SK-N-SH (cell line): ENCODE measurements at regions not wholly inside any gene's neighbourhood (a gene's known extent, or its start where the extent isn't known, plus 50 kb on each side); places are given as distances from the start of the nearest gene placed in this dataset.
A peak's percentile ranks its signal among the peaks of the same experiment; 100 is the strongest.

ENCODE experiments used
- CTCF ChIA-PET: fragments of 300-600, 350-600 bp; formaldehyde crosslinking; extraction: SDS; loops from one replicate; lab custom pipeline; 2021; lab: Yijun Ruan, JAX
- POLR2A ChIA-PET: fragments of 350-600 bp; sonication (Branson Sonifier 250); formaldehyde crosslinking; extraction: SDS; loops from one replicate; lab custom pipeline; 2020; ENCODE audit warnings: antibody characterized with exemption, inconsistent platforms; lab: Yijun Ruan, JAX
- DNase-seq: peaks from one replicate; pipeline ENCODE4 v3.0.0; 2012
- H2AFZ ChIP-seq: fragments of 200-600 bp; sonication (generic); 2 replicates; pipeline ENCODE4 v1.8.1; 2016; ENCODE audit warnings: antibody characterized with exemption, mild to moderate bottlenecking, low read depth
- H3F3A ChIP-seq: fragments of 200-600 bp; sonication (generic); replicated peaks from 2 replicates; pipeline ENCODE3; 2016; ENCODE audit warnings: antibody characterized with exemption, mild to moderate bottlenecking; ENCODE audit not compliant: insufficient read depth
- H3K27ac ChIP-seq, 2 experiments: fragments of 200-500 bp in 1 of 2; fragments of 200-600 bp in 1 of 2; sonication (Bioruptor generic) in 1 of 2; sonication (generic), shearing (Covaris generic) in 1 of 2; 2 replicates each; pipeline versions ENCODE4 v1.5.1 to v1.6.1; 2014 to 2016; ENCODE audit warnings: low read depth in 2 of 2, inconsistent platforms in 1 of 2, low read length in 1 of 2, mild to moderate bottlenecking in 1 of 2, mixed read lengths in 1 of 2
- H3K27me3 ChIP-seq: fragments of 200-600 bp; sonication (generic), shearing (Covaris generic); 2 replicates; pipeline ENCODE4 v1.6.1; 2016; ENCODE audit warnings: mixed run types; ENCODE audit not compliant: insufficient read depth
- H3K36me3 ChIP-seq, 2 experiments: fragments of 200-500 bp in 1 of 2; fragments of 200-600 bp in 1 of 2; sonication (Bioruptor generic) in 1 of 2; sonication (generic) in 1 of 2; replicated peaks in 1 of 2; 2 replicates each; pipeline versions ENCODE3 to v1.5.1; 2014 to 2016; ENCODE audit warnings: low read length in 1 of 2, mild to moderate bottlenecking in 1 of 2; ENCODE audit not compliant: insufficient read depth in 2 of 2, control insufficient read depth in 1 of 2
- H3K4me1 ChIP-seq, 2 experiments: fragments of 200-500 bp in 1 of 2; fragments of 200-600 bp in 1 of 2; sonication (Bioruptor generic) in 1 of 2; sonication (generic), shearing (Covaris generic) in 1 of 2; 2 replicates each; pipeline versions ENCODE4 v1.5.1 to v1.6.1; 2014 to 2016; ENCODE audit warnings: low read depth in 1 of 2, low read length in 1 of 2, mixed run types in 1 of 2; ENCODE audit not compliant: insufficient read depth in 2 of 2, control insufficient read depth in 1 of 2
- H3K4me2 ChIP-seq: fragments of 200-600 bp; sonication (generic), shearing (Covaris generic); 2 replicates; pipeline ENCODE4 v1.6.1; 2017; ENCODE audit warnings: mixed run types
- H3K4me3 ChIP-seq, 2 experiments: fragments of 200-500 bp in 1 of 2; fragments of 200-600 bp in 1 of 2; sonication (Bioruptor generic) in 1 of 2; sonication (generic), shearing (Covaris generic) in 1 of 2; 2 replicates each; pipeline versions ENCODE4 v1.5.1 to v1.8.1; 2014 to 2016; ENCODE audit warnings: low read depth in 2 of 2, inconsistent platforms in 1 of 2, low read length in 1 of 2, mild to moderate bottlenecking in 1 of 2, mixed read lengths in 1 of 2, moderate library complexity in 1 of 2
- H3K79me2 ChIP-seq: fragments of 200-600 bp; sonication (generic); 2 replicates; pipeline ENCODE4 v1.8.1; 2017; ENCODE audit warnings: mild to moderate bottlenecking; ENCODE audit not compliant: insufficient read depth
- H3K9ac ChIP-seq: fragments of 200-600 bp; sonication (generic); 2 replicates; pipeline ENCODE4 v1.6.1; 2017; ENCODE audit warnings: mixed run types
- H3K9me2 ChIP-seq: fragments of 200-600 bp; sonication (generic); 2 replicates; pipeline ENCODE4 v1.6.1; 2017; ENCODE audit warnings: mixed run types
- H3K9me3 ChIP-seq: fragments of 200-600 bp; sonication (generic); 2 replicates; pipeline ENCODE4 v1.6.1; 2017; ENCODE audit warnings: mixed run types, mild to moderate bottlenecking, moderate library complexity
- H4K20me1 ChIP-seq: fragments of 200-600 bp; sonication (generic); 2 replicates; pipeline ENCODE4 v1.6.1; 2017; ENCODE audit warnings: mild to moderate bottlenecking, mixed run types; ENCODE audit not compliant: insufficient read depth
- CHD2 ChIP-seq: fragments of 150-350 bp; IDR thresholded peaks from 2 replicates; pipeline ENCODE4 v1.6.1; 2018; ENCODE audit warnings: low read length; ENCODE audit not compliant: partially characterized antibody
- EP300 ChIP-seq, 2 experiments: IDR thresholded peaks; 2 replicates each; pipeline versions ENCODE4 v1.4.0 to v1.6.1; 2012; ENCODE audit warnings: borderline replicate concordance in 1 of 2, low read depth in 1 of 2, low read length in 1 of 2
- FOSL2 ChIP-seq: IDR thresholded peaks from 2 replicates; pipeline ENCODE4 v1.4.0; 2012; ENCODE audit warnings: low read depth, mild to moderate bottlenecking, moderate library complexity, borderline replicate concordance
- GABPA ChIP-seq: IDR thresholded peaks from 2 replicates; pipeline ENCODE4 v1.4.0; 2012; ENCODE audit warnings: low read depth, mild to moderate bottlenecking
- GATA2 ChIP-seq: sonication (generic); formaldehyde crosslinking; IDR thresholded peaks from 2 replicates; pipeline ENCODE4 v1.5.0; 2020; ENCODE audit warnings: mild to moderate bottlenecking, missing genetic modification reagents
- MAX ChIP-seq: IDR thresholded peaks from 2 replicates; pipeline ENCODE4 v1.4.0; 2012; ENCODE audit warnings: low read depth
- MXI1 ChIP-seq: IDR thresholded peaks from 2 replicates; pipeline ENCODE4 v1.6.1; 2012; ENCODE audit warnings: mild to moderate bottlenecking, low read depth, low read length, improper control_type of control experiment
- NRF1 ChIP-seq: IDR thresholded peaks from 2 replicates; pipeline ENCODE4 v1.6.1; 2012; ENCODE audit warnings: low read depth, mild to moderate bottlenecking, low read length
- POLR2AphosphoS5 ChIP-seq: IDR thresholded peaks from 2 replicates; pipeline ENCODE4 v1.6.1; 2012; ENCODE audit warnings: low read depth, low read length
- RAD21 ChIP-seq: IDR thresholded peaks from 2 replicates; pipeline ENCODE4 v1.6.1; 2012; ENCODE audit warnings: mild to moderate bottlenecking, low read length
- RCOR1 ChIP-seq: fragments of 150-350 bp; IDR thresholded peaks from 2 replicates; pipeline ENCODE4 v1.6.1; 2017; ENCODE audit warnings: antibody characterized with exemption, low read length
- RFX5 ChIP-seq: IDR thresholded peaks from 2 replicates; pipeline ENCODE4 v1.6.1; 2012; ENCODE audit warnings: mild to moderate bottlenecking, improper control_type of control experiment, low read length
- RXRA ChIP-seq: IDR thresholded peaks from 2 replicates; pipeline ENCODE4 v1.4.0; 2012; ENCODE audit warnings: low read depth, mild to moderate bottlenecking, borderline replicate concordance
- TAF1 ChIP-seq: IDR thresholded peaks from 2 replicates; pipeline ENCODE4 v1.6.1; 2012; ENCODE audit warnings: low read depth, mild to moderate bottlenecking, low read length, moderate library complexity, borderline replicate concordance
- TCF12 ChIP-seq: IDR thresholded peaks from 2 replicates; pipeline ENCODE4 v1.4.0; 2012
- USF1 ChIP-seq: IDR thresholded peaks from 2 replicates; pipeline ENCODE4 v1.4.0; 2012; ENCODE audit warnings: low read depth, borderline replicate concordance
- YY1 ChIP-seq: IDR thresholded peaks from 2 replicates; pipeline ENCODE4 v1.4.0; 2012; ENCODE audit warnings: low read depth, mild to moderate bottlenecking
- ZBTB33 ChIP-seq: IDR thresholded peaks from 2 replicates; pipeline ENCODE4 v1.4.0; 2012; ENCODE audit warnings: low read depth, borderline replicate concordance
- WGBS: methylation state at CpG from one replicate; pipeline ENCODE4 v1.1.6; 2017; ENCODE audit warnings: low lambda C conversion rate; 5-methylcytosine and 5-hydroxymethylcytosine counted together
- TF ChIP-seq, protein P1 (sequence below): fragments of 200-600 bp; sonication (generic); IDR thresholded peaks from 2 replicates; pipeline ENCODE4 v1.6.1; 2017; ENCODE audit warnings: antibody characterized with exemption, mild to moderate bottlenecking, moderate library complexity
- TF ChIP-seq, protein P2 (sequence below): fragments of 150-350 bp; IDR thresholded peaks from 2 replicates; pipeline ENCODE4 v1.6.1; 2016; ENCODE audit warnings: mild to moderate bottlenecking, low read depth, low read length

- no peaks in the 10 kb centered on the region for H3K79me2 ChIP-seq
- no peaks in the 10 kb centered on the region; a peak in 1 of 4 replicates for H3K4me1 ChIP-seq
- no peaks in the 10 kb centered on the region for H3K9me2 ChIP-seq
- H3K9ac ChIP-seq: no peak overlapping the region
- TF ChIP-seq CHD2 (no peak), EP300 (IDR thresholded peaks at IDR 0.05; ENCODE audit: borderline replicate concordance in 1 of 2, low read depth in 1 of 2, low read length in 1 of 2) (no peak), TCF12 (no peak), MXI1 (no peak), RCOR1 (no peak), GATA2 (CRISPR knock-in tag) (no peak), YY1 (no peak), TAF1 (no peak), USF1 (no peak)
- TF ChIP-seq, protein P1, sequence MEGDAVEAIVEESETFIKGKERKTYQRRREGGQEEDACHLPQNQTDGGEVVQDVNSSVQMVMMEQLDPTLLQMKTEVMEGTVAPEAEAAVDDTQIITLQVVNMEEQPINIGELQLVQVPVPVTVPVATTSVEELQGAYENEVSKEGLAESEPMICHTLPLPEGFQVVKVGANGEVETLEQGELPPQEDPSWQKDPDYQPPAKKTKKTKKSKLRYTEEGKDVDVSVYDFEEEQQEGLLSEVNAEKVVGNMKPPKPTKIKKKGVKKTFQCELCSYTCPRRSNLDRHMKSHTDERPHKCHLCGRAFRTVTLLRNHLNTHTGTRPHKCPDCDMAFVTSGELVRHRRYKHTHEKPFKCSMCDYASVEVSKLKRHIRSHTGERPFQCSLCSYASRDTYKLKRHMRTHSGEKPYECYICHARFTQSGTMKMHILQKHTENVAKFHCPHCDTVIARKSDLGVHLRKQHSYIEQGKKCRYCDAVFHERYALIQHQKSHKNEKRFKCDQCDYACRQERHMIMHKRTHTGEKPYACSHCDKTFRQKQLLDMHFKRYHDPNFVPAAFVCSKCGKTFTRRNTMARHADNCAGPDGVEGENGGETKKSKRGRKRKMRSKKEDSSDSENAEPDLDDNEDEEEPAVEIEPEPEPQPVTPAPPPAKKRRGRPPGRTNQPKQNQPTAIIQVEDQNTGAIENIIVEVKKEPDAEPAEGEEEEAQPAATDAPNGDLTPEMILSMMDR: no peak
- H3K4me3 ChIP-seq: no peak overlapping the region
- no peak overlapping the region for H2AFZ ChIP-seq
- H3K4me2 ChIP-seq: no peak overlapping the region
- no peak overlapping the region for H3K27ac ChIP-seq
- H3K36me3 ChIP-seq: no peaks in the 10 kb centered on the region
- H3F3A ChIP-seq: no peaks in the 10 kb centered on the region
- H3K9me3 ChIP-seq: no peaks in the 10 kb centered on the region
- H4K20me1 ChIP-seq: no peaks in the 10 kb centered on the region
- H3K27me3 ChIP-seq: no peaks in the 10 kb centered on the region
- ChIA-PET POLR2A (no interaction called here), CTCF (interaction anchor here (0.9 kb wide), 1 partner anchor 13 kb away, joined by 3 read pairs; no protein-coding TSS in a partner anchor)
- DNase-seq: no peak
Observed at GRCh38 chr4:125679989-125680388, 365.2 kb downstream of the FAT4 start.

- no peak for DNase-seq
- Histone ChIP-seq H3K4me1 (no peaks in the 10 kb centered on the region; a peak in 1 of 4 replicates), H3K27me3 (no peaks in the 10 kb centered on the region), H3K9ac (no peak overlapping the region), H3K9me2 (no peaks in the 10 kb centered on the region), H3K79me2 (no peaks in the 10 kb centered on the region), H3F3A (no peaks in the 10 kb centered on the region), H4K20me1 (no peaks in the 10 kb centered on the region), H3K4me3 (no peak overlapping the region), H3K9me3 (no peaks in the 10 kb centered on the region), H3K36me3 (no peaks in the 10 kb centered on the region), H2AFZ (0 out of 2 replicates have a peak overlapping the region, but pooled peaks have one; percentile 23), H3K27ac (no peak overlapping the region), H3K4me2 (no peak overlapping the region)
- CTCF ChIA-PET: interaction anchor here (1.5 kb wide), 1 partner anchor 12 kb away, joined by 4 read pairs; no protein-coding TSS in a partner anchor
- POLR2A ChIA-PET: no interaction called here
- 80% methylated on average over 1 of the region's 1 CpG for WGBS
- no peak for TF ChIP-seq TCF12
- no peak for TF ChIP-seq RXRA
- no peak for TF ChIP-seq RAD21
- TF ChIP-seq GABPA: no peak
- no peak for TF ChIP-seq POLR2AphosphoS5
- TF ChIP-seq, protein P2, sequence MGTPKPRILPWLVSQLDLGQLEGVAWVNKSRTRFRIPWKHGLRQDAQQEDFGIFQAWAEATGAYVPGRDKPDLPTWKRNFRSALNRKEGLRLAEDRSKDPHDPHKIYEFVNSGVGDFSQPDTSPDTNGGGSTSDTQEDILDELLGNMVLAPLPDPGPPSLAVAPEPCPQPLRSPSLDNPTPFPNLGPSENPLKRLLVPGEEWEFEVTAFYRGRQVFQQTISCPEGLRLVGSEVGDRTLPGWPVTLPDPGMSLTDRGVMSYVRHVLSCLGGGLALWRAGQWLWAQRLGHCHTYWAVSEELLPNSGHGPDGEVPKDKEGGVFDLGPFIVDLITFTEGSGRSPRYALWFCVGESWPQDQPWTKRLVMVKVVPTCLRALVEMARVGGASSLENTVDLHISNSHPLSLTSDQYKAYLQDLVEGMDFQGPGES: no peak
- no peak for TF ChIP-seq NRF1
- TF ChIP-seq ZBTB33: no peak
- no peak for TF ChIP-seq TAF1
- TF ChIP-seq FOSL2: no peak
- no peak for TF ChIP-seq MAX
- no peak for TF ChIP-seq RCOR1
- TF ChIP-seq RFX5: no peak
- TF ChIP-seq, protein P1: no peak
Observed at GRCh38 chr4:125681240-125681639, 366.5 kb downstream of the FAT4 start.
